T-cell (primary cell): ENCODE measurements at regions not wholly inside any gene's neighbourhood (a gene's known extent, or its start where the extent isn't known, plus 50 kb on each side); places are given as distances from the start of the nearest gene placed in this dataset.

Experiments
- ATAC-seq, 4 experiments: fragments of 200-7000 bp in 3 of 4; fragments of 150-1000 bp in 1 of 4; cut with Tn5 transposase; replicated peaks in 1 of 4; 1 replicate in 3 of 4; 2 replicates in 1 of 4; pipeline ENCODE4 v1.10.0; 2021; ENCODE audit warnings: moderate library complexity in 3 of 4, mild to moderate bottlenecking in 2 of 4, moderate number of reproducible peaks in 1 of 4
- CTCF ChIA-PET, 2 donors: fragments of 300-600 bp; sonication (Branson Sonifier 250); formaldehyde crosslinking; loops; one replicate each; lab custom pipeline; 2022; ENCODE audit warnings: antibody characterized with exemption in 2 of 2; lab: Charles Lee
- POLR2A ChIA-PET, 2 donors: fragments of 300-600 bp; sonication (Branson Sonifier 250); formaldehyde crosslinking; loops; one replicate each; lab custom pipeline; 2022; ENCODE audit warnings: antibody characterized with exemption in 2 of 2; lab: Charles Lee
- DNase-seq, 35 experiments: peaks; one replicate each; pipeline versions ENCODE4 v3.0.0 to v3.0.0-alpha.2; 2013 to 2023
- H3K27ac ChIP-seq: one replicate; pipeline ENCODE4 v1.5.1; 2013; ENCODE audit warnings: low read length
- H3K27me3 ChIP-seq, 2 experiments: replicated peaks in 1 of 2; 1 replicate in 1 of 2; 2 replicates in 1 of 2; pipeline versions ENCODE4 v1.6.1 to v1.7.0; 2013; ENCODE audit warnings: low read length in 1 of 2, mixed read lengths in 1 of 2; ENCODE audit not compliant: control insufficient read depth in 2 of 2, insufficient read depth in 2 of 2; ENCODE audit errors: extremely low read depth in 1 of 2
- H3K36me3 ChIP-seq, 2 donors: 1 replicate in 1 of 2; 2 replicates in 1 of 2; pipeline versions ENCODE4 v1.6.1 to v1.7.0; 2013; ENCODE audit warnings: low read length in 1 of 2; ENCODE audit not compliant: control insufficient read depth in 2 of 2, insufficient read depth in 1 of 2; ENCODE audit errors: extremely low read depth in 1 of 2
- H3K4me1 ChIP-seq, 2 experiments: 1 replicate in 1 of 2; 2 replicates in 1 of 2; pipeline versions ENCODE4 v1.6.1 to v1.7.0; 2013; ENCODE audit warnings: low read length in 2 of 2, mixed read lengths in 1 of 2; ENCODE audit not compliant: insufficient read depth in 2 of 2, control insufficient read depth in 1 of 2; ENCODE audit errors: extremely low read depth in 1 of 2
- H3K4me3 ChIP-seq, 2 donors: 1 replicate in 1 of 2; 2 replicates in 1 of 2; pipeline versions ENCODE4 v1.5.1 to v1.7.0; 2013; ENCODE audit warnings: mild to moderate bottlenecking in 2 of 2, low read length in 1 of 2, moderate library complexity in 1 of 2; ENCODE audit not compliant: control insufficient read depth in 1 of 2; ENCODE audit errors: extremely low read depth in 1 of 2
- H3K9me3 ChIP-seq: 2 replicates; pipeline ENCODE4 v1.7.0; 2013
- H3K27ac Mint-ChIP-seq, 2 donors: one replicate each; pipeline ENCODE4 v1.8.0; 2020 to 2021; ENCODE audit warnings: mild to moderate bottlenecking in 2 of 2, mixed read lengths in 2 of 2
- H3K27me3 Mint-ChIP-seq, 2 donors: one replicate each; pipeline ENCODE4 v1.8.0; 2021 to 2022; ENCODE audit warnings: mixed read lengths in 2 of 2
- H3K36me3 Mint-ChIP-seq: one replicate; pipeline ENCODE4 v1.8.0; 2021; ENCODE audit warnings: mixed read lengths
- H3K4me1 Mint-ChIP-seq, 3 donors: one replicate each; pipeline ENCODE4 v1.8.0; 2020 to 2022; ENCODE audit warnings: mixed read lengths in 3 of 3, mild to moderate bottlenecking in 1 of 3
- H3K4me3 Mint-ChIP-seq, 3 donors: one replicate each; pipeline ENCODE4 v1.8.0; 2020 to 2022; ENCODE audit warnings: mild to moderate bottlenecking in 3 of 3, mixed read lengths in 3 of 3, moderate library complexity in 3 of 3
- H3K9me3 Mint-ChIP-seq, 3 donors: one replicate each; pipeline ENCODE4 v1.8.0; 2020 to 2022; ENCODE audit warnings: mixed read lengths in 3 of 3
- WGBS: methylation state at CpG from one replicate; pipeline ENCODE4 v1.1.5; 2013; ENCODE audit warnings: missing lambda C conversion rate; ENCODE audit not compliant: insufficient coverage; 5-methylcytosine and 5-hydroxymethylcytosine counted together

DNA sequence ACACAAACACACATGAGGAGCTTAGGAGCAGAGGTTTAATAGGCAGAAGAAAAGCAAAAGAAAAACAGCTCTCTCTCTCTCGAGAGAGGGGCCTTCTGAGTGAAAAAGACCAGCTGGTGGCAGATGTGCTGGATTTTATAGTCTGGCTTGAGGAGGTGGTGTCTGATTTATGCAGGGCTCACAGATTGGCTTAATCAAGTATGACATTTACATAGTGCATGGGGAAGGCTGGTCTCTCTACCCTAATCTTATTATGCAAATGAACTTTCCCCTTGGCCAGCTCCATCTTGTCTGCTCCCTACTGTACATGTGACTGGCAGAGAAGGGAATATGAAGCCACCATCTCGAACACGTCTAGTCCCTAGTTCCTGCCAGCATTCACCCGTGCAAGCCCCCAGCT is 219.5 kb upstream of the ZNF804B start:
- ChIA-PET CTCF (no interaction called here), POLR2A (no interaction called here)
- DNase-seq, result no peak

DNA sequence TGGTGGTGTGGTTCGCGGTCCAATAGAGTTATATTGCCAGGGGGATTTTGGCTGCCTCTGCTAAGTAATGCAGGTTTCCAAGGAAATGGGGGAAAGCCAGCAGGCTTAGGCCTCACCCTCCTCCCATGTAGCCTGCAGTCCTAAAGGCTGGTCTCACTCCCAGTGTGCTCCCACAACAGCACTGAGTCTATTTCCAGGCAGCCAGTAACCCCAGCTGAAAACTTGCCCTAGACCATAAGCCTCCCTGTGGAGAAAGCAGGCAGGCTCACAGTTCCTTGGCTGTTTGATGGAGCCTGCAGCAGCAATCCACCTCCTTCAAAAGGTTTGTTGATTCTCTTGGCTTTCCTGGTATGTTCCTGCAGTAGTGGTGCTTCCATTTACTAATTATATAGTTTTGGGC is 220.0 kb upstream of the ZNF804B start:
- no peak overlapping the region for H3K27ac ChIP-seq
- H3K4me1 ChIP-seq, result no peaks in the 10 kb centered on the region
- Mint-ChIP-seq H3K36me3 (no peaks in the 10 kb centered on the region), H3K4me1 (no peaks in the 10 kb centered on the region), H3K27ac (no peak overlapping the region), H3K27me3 (no peaks in the 10 kb centered on the region), H3K4me3 (no peak overlapping the region), H3K9me3 (peaks cover 5 to 24% (median 17%) of the 10 kb centered on the region in 3 donors)
- ChIA-PET POLR2A (no interaction called here), CTCF (no interaction called here)
- DNase-seq (no peak), ATAC-seq (no peak)
- no peaks in the 10 kb centered on the region for H3K9me3 ChIP-seq
- no peaks in the 10 kb centered on the region for H3K36me3 ChIP-seq
- H3K4me3 ChIP-seq, result no peak overlapping the region
- no CpG with 5 or more reads among the region's 2 CpGs for WGBS
- H3K27me3 ChIP-seq, result no peaks in the 10 kb centered on the region

More for the DNA sequence above, 219.5 kb upstream of the ZNF804B start:
- WGBS, result 100% methylated on average over 2 of the region's 4 CpGs
- Histone ChIP-seq H3K4me1 (no peaks in the 10 kb centered on the region), H3K27me3 (no peaks in the 10 kb centered on the region), H3K4me3 (no peak overlapping the region), H3K36me3 (no peaks in the 10 kb centered on the region), H3K9me3 (no peaks in the 10 kb centered on the region), H3K27ac (no peak overlapping the region)
- Mint-ChIP-seq H3K4me3 (no peak overlapping the region), H3K27ac (no peak overlapping the region), H3K9me3 (peaks cover 7 to 24% (median 17%) of the 10 kb centered on the region in 3 donors), H3K27me3 (no peaks in the 10 kb centered on the region), H3K4me1 (no peaks in the 10 kb centered on the region), H3K36me3 (no peaks in the 10 kb centered on the region)
- no peak for ATAC-seq

DNA sequence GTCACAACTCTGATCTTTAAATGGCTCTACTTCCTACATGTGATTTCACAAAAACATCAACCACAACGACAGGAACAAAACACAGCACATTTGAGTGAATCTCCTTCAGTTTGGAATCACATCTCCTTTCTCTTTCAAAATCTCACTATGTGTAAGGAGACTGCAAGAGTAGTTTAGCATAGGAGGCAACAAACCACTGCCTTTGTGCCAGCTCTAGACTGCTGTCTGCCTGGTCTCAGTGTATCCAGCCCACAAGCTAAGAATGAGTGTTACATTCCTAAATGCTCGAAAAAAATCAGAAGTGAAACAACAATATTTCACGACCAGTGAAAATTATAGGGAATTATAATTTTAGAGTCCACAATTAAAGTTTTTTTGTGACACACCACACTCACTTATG is 217.0 kb upstream of the STEAP4 start:
- WGBS, result no CpG with 5 or more reads among the region's 3 CpGs
- ATAC-seq (no peak), DNase-seq (no peak)
- Histone ChIP-seq H3K9me3 (no peaks in the 10 kb centered on the region), H3K4me3 (no peak overlapping the region), H3K27me3 (no peaks in the 10 kb centered on the region), H3K36me3 (no peaks in the 10 kb centered on the region), H3K27ac (no peak overlapping the region), H3K4me1 (no peaks in the 10 kb centered on the region)
- Mint-ChIP-seq H3K4me3 (no peak overlapping the region), H3K27ac (no peak overlapping the region), H3K9me3 (no peaks in the 10 kb centered on the region), H3K4me1 (no peaks in the 10 kb centered on the region), H3K36me3 (no peaks in the 10 kb centered on the region), H3K27me3 (no peaks in the 10 kb centered on the region)
- POLR2A ChIA-PET, result no interaction called here
- CTCF ChIA-PET, result interaction anchor here in 1 of 2 donors (0.7 kb wide), 1 partner anchor 1912 kb away, joined by 3 read pairs; no protein-coding TSS in a partner anchor

DNA sequence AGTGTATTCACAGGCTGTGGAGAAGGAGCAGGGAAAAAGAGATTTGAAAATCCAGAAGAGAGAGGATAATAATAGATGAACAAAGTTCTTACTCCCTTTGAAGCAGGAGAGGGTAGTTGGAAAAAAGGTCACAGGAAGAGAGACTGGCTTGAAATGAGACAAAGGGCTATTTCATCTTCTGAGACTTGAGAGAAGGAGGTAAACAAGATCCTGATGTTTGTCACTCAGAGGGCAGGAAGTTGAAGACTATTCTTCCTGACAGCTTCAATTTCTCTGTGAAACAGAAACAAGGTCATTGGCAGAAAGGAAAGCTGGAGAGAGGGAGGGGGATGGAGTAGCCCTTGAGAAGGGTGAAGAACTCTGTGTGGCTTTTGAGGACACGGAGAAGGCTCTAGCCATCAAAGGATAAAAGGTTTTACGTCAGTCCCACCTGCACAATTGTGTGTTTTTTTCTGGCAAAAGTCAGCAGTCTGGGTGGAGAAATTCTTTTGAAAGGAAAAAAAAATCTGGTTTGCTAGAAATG is 216.1 kb upstream of the STEAP4 start:
- 70% methylated on average over 2 of the region's 2 CpGs for WGBS
- H3K9me3 Mint-ChIP-seq, result no peaks in the 10 kb centered on the region
- ChIA-PET CTCF (no interaction called here), POLR2A (no interaction called here)
- Histone ChIP-seq H3K27ac (no peak overlapping the region), H3K27me3 (no peaks in the 10 kb centered on the region), H3K9me3 (no peaks in the 10 kb centered on the region), H3K36me3 (no peaks in the 10 kb centered on the region), H3K4me3 (no peak overlapping the region), H3K4me1 (no peaks in the 10 kb centered on the region)
- DNase-seq, result no peak
- no peaks in the 10 kb centered on the region for H3K27me3 Mint-ChIP-seq
- no peaks in the 10 kb centered on the region for H3K36me3 Mint-ChIP-seq
- no peak overlapping the region for H3K27ac Mint-ChIP-seq
- H3K4me1 Mint-ChIP-seq, result no peaks in the 10 kb centered on the region
- no peak for ATAC-seq
- H3K4me3 Mint-ChIP-seq, result no peak overlapping the region

DNA sequence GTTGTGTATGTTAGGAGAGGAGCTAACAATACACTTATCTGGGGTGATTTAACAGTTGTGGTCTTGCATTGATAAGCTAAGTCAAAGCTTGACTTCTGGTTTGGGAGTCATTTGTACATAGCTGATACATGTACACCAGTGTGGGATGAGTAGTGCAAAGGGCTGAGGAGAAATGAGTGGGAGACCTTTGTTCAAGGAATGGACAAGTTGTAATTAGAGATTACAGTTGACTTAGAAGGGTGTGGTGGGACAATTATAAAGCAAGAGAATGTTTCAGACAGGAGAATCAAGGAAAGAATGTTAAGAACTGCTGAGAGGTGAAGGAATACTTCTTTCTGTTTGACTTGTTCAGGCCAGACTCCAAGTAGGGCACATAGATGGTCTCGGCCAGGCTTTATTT is 209.7 kb upstream of the STEAP4 start:
- H3K4me3 ChIP-seq, result no peak overlapping the region
- no peak overlapping the region for H3K4me3 Mint-ChIP-seq
- no peaks in the 10 kb centered on the region for H3K27me3 Mint-ChIP-seq
- no peaks in the 10 kb centered on the region for H3K36me3 Mint-ChIP-seq
- H3K4me1 Mint-ChIP-seq, result no peaks in the 10 kb centered on the region
- no peak for ATAC-seq
- H3K27ac ChIP-seq, result no peak overlapping the region
- WGBS, result no CpG with 5 or more reads among the region's 1 CpG
- ChIA-PET CTCF (no interaction called here), POLR2A (no interaction called here)
- no peaks in the 10 kb centered on the region for H3K9me3 ChIP-seq
- no peak for DNase-seq
- no peaks in the 10 kb centered on the region for H3K4me1 ChIP-seq
- no peaks in the 10 kb centered on the region for H3K36me3 ChIP-seq
- no peaks in the 10 kb centered on the region for H3K27me3 ChIP-seq
- H3K9me3 Mint-ChIP-seq, result peaks cover 0 to 9% (median 0%) of the 10 kb centered on the region in 3 donors
- no peak overlapping the region for H3K27ac Mint-ChIP-seq

DNA sequence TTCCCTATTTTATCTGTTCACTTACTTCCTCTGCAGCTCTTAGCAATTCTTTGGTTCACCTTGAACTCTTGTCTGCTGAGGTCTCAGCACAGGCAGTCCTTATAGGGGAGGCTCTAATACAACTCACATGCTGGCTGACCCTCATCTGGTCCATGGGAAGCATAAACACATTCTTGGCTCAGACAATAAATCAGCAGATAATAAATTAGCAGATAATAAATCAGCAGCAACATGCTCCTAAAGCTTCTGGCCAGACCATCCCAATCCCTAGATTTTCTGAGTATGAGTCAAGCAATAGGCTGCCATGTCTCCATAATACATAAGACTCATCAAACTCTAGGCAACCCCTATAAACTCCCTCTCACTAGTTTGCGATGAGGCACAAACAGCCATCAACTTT is 208.6 kb upstream of the STEAP4 start:
- no peaks in the 10 kb centered on the region for H3K27me3 Mint-ChIP-seq
- ChIA-PET CTCF (no interaction called here), POLR2A (no interaction called here)
- peaks cover 0 to 9% (median 0%) of the 10 kb centered on the region in 3 donors for H3K9me3 Mint-ChIP-seq
- no peak for ATAC-seq
- no peak overlapping the region for H3K27ac Mint-ChIP-seq
- DNase-seq, result no peak
- no peaks in the 10 kb centered on the region for H3K4me1 ChIP-seq
- H3K27me3 ChIP-seq, result no peaks in the 10 kb centered on the region
- H3K4me1 Mint-ChIP-seq, result no peaks in the 10 kb centered on the region
- no peaks in the 10 kb centered on the region for H3K9me3 ChIP-seq
- H3K4me3 Mint-ChIP-seq, result no peak overlapping the region
- no CpG with 5 or more reads among the region's 1 CpG for WGBS
- no peaks in the 10 kb centered on the region for H3K36me3 ChIP-seq
- H3K27ac ChIP-seq, result no peak overlapping the region
- H3K4me3 ChIP-seq, result no peak overlapping the region
- H3K36me3 Mint-ChIP-seq, result no peaks in the 10 kb centered on the region

DNA sequence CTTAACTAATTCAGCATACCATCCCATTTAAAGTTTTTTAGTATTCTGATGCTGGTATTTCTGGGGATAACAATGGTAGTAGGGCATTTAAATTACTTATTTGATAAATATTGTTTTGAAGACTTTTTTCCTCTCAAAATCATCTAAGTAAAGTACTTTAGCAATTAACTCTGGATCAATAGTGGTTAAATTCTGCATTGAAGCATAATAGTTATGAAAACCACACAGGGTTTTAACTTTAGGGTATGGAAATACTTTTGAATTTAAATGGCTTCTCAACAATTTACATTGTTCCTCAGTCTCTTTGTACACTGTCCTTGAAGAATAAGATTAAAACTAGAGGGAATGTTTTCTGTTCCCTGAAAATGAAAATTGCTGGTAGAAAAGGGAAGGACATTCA is 202.6 kb upstream of the STEAP4 start:
- ChIA-PET POLR2A (no interaction called here), CTCF (no interaction called here)
- no peak overlapping the region for H3K4me3 ChIP-seq
- no peak overlapping the region for H3K27ac ChIP-seq
- no peak overlapping the region for H3K27ac Mint-ChIP-seq
- no peaks in the 10 kb centered on the region for H3K36me3 ChIP-seq
- no peak for ATAC-seq
- no peaks in the 10 kb centered on the region for H3K4me1 Mint-ChIP-seq
- DNase-seq, result no peak
- H3K27me3 ChIP-seq, result no peaks in the 10 kb centered on the region
- peaks cover 1 to 3% of the 10 kb centered on the region in 2 donors for H3K27me3 Mint-ChIP-seq
- no peaks in the 10 kb centered on the region for H3K9me3 ChIP-seq
- H3K9me3 Mint-ChIP-seq, result peaks cover 2 to 12% (median 4%) of the 10 kb centered on the region in 3 donors
- H3K4me3 Mint-ChIP-seq, result no peak overlapping the region
- no peaks in the 10 kb centered on the region for H3K4me1 ChIP-seq
- no peaks in the 10 kb centered on the region for H3K36me3 Mint-ChIP-seq
